Neuronal stem cell (in vitro differentiated cells): ENCODE measurements at regions not wholly inside any gene's neighbourhood (a gene's known extent, or its start where the extent isn't known, plus 50 kb on each side); places are given as distances from the start of the nearest gene placed in this dataset.

Experiments used
- DNase-seq: peaks from one replicate; pipeline ENCODE4 v3.0.0-alpha.2; 2013; ENCODE audit warnings: low spot score
- H2AFZ ChIP-seq: one replicate; pipeline ENCODE4 v1.6.1; 2013; ENCODE audit warnings: mild to moderate bottlenecking, low read length, inconsistent platforms
- H2AK5ac ChIP-seq: 2 replicates; pipeline ENCODE4 v1.6.1; 2013; ENCODE audit warnings: low read depth, mild to moderate bottlenecking, inconsistent platforms, low read length, moderate library complexity, mixed read lengths
- H2BK120ac ChIP-seq: 2 replicates; pipeline ENCODE4 v1.6.1; 2013; ENCODE audit warnings: low read depth, mild to moderate bottlenecking, inconsistent platforms, low read length, moderate library complexity, mixed read lengths
- H2BK12ac ChIP-seq: one replicate; pipeline ENCODE4 v1.6.1; 2013; ENCODE audit warnings: low read length, inconsistent platforms
- H2BK15ac ChIP-seq: 2 replicates; pipeline ENCODE4 v1.6.1; 2013; ENCODE audit warnings: mild to moderate bottlenecking, low read length, inconsistent platforms, mixed read lengths
- H2BK5ac ChIP-seq: one replicate; pipeline ENCODE4 v1.6.1; 2013; ENCODE audit warnings: inconsistent platforms, mild to moderate bottlenecking, low read length, moderate library complexity
- H3K14ac ChIP-seq: one replicate; pipeline ENCODE4 v1.6.1; 2013; ENCODE audit warnings: low read length, inconsistent platforms
- H3K18ac ChIP-seq: 2 replicates; pipeline ENCODE4 v1.6.1; 2013; ENCODE audit warnings: low read length, inconsistent platforms
- H3K23ac ChIP-seq: 2 replicates; pipeline ENCODE4 v1.6.1; 2013; ENCODE audit warnings: low read depth, mild to moderate bottlenecking, mixed read lengths, low read length, inconsistent platforms; ENCODE audit not compliant: poor library complexity
- H3K27ac ChIP-seq: replicated peaks from 3 replicates; pipeline ENCODE4 v1.5.1; 2013; ENCODE audit warnings: low read length, inconsistent platforms
- H3K27me3 ChIP-seq, 3 experiments: 2 replicates each; pipeline ENCODE4 v1.6.1; 2013; ENCODE audit warnings: low read length in 3 of 3, mild to moderate bottlenecking in 2 of 3, inconsistent platforms in 1 of 3, low read depth in 1 of 3, mixed read lengths in 1 of 3, moderate library complexity in 1 of 3; ENCODE audit not compliant: control insufficient read depth in 3 of 3, insufficient read depth in 3 of 3
- H3K36me3 ChIP-seq, 2 donors: replicated peaks in 1 of 2; 2 replicates each; pipeline ENCODE4 v1.6.1; 2013; ENCODE audit warnings: low read length in 2 of 2; ENCODE audit not compliant: control insufficient read depth in 2 of 2, insufficient read depth in 2 of 2
- H3K4ac ChIP-seq: 2 replicates; pipeline ENCODE4 v1.6.1; 2013; ENCODE audit warnings: inconsistent platforms, mild to moderate bottlenecking, low read length, moderate library complexity
- H3K4me1 ChIP-seq, 2 donors: 1 replicate in 1 of 2; 2 replicates in 1 of 2; pipeline ENCODE4 v1.6.1; 2013; ENCODE audit warnings: low read length in 2 of 2, low read depth in 1 of 2; ENCODE audit not compliant: control insufficient read depth in 2 of 2, insufficient read depth in 1 of 2
- H3K4me2 ChIP-seq: one replicate; pipeline ENCODE4 v1.6.1; 2013; ENCODE audit warnings: mild to moderate bottlenecking, low read length, inconsistent platforms; ENCODE audit not compliant: insufficient read depth, poor library complexity, severe bottlenecking
- H3K4me3 ChIP-seq, 2 donors: 2 replicates each; pipeline ENCODE4 v1.5.1; 2013; ENCODE audit warnings: low read length in 2 of 2, mild to moderate bottlenecking in 2 of 2, inconsistent platforms in 1 of 2, moderate library complexity in 1 of 2
- H3K79me1 ChIP-seq: one replicate; pipeline ENCODE4 v1.6.1; 2013; ENCODE audit warnings: low read depth, mild to moderate bottlenecking, inconsistent platforms, low read length, moderate library complexity
- H3K9ac ChIP-seq: one replicate; pipeline ENCODE4 v1.6.1; 2013; ENCODE audit warnings: mild to moderate bottlenecking, low read depth, low read length, inconsistent platforms; ENCODE audit not compliant: poor library complexity
- H3K9me3 ChIP-seq, 2 donors: replicated peaks in 1 of 2; 2 replicates each; pipeline versions ENCODE3 to v1.6.1; 2013; ENCODE audit warnings: low read length in 2 of 2, mild to moderate bottlenecking in 2 of 2, inconsistent platforms in 1 of 2, low read depth in 1 of 2, mixed read lengths in 1 of 2, moderate library complexity in 1 of 2; ENCODE audit not compliant: control insufficient read depth in 2 of 2, insufficient read depth in 1 of 2
- H4K8ac ChIP-seq: one replicate; pipeline ENCODE4 v1.6.1; 2013; ENCODE audit warnings: low read depth, mild to moderate bottlenecking, inconsistent platforms, low read length, moderate library complexity
- H4K91ac ChIP-seq: one replicate; pipeline ENCODE4 v1.6.1; 2013; ENCODE audit warnings: low read length, low read depth, mild to moderate bottlenecking, inconsistent platforms; ENCODE audit not compliant: poor library complexity
- WGBS, 2 donors: extraction: QIAGEN DNeasy Blood & Tissue Kit; methylation state at CpG; one replicate each; pipeline ENCODE4 v1.1.7; 2013; ENCODE audit warnings: missing lambda C conversion rate in 2 of 2, mixed read lengths in 1 of 2; ENCODE audit not compliant: insufficient read length in 2 of 2, insufficient replicate concordance in 1 of 2; ENCODE audit errors: extremely low coverage in 2 of 2; 5-methylcytosine and 5-hydroxymethylcytosine counted together

GRCh38 chrX:46340696-46341095 lies 204.5 kb downstream of the ZNF674 start:
- no peak for DNase-seq
- Histone ChIP-seq H2BK12ac (no peak overlapping the region), H3K4me3 (no peak overlapping the region), H2BK120ac (no peak overlapping the region), H3K9ac (no peak overlapping the region), H2AK5ac (no peak overlapping the region), H3K23ac (no peak overlapping the region), H2BK5ac (no peak overlapping the region), H3K14ac (no peak overlapping the region), H3K27ac (no peak overlapping the region), H3K4me1 (peaks cover 0 to 3% of the 10 kb centered on the region in 2 donors), H3K18ac (no peak overlapping the region), H3K79me1 (no peaks in the 10 kb centered on the region), H3K27me3 (no peaks in the 10 kb centered on the region), H3K4ac (no peak overlapping the region), H3K4me2 (no peak overlapping the region), H3K9me3 (no peaks in the 10 kb centered on the region), H2AFZ (no peak overlapping the region), H3K36me3 (no peaks in the 10 kb centered on the region), H4K91ac (no peak overlapping the region), H4K8ac (no peak overlapping the region), H2BK15ac (no peak overlapping the region)

GRCh38 chrX:46333550-46333949 lies 211.7 kb downstream of the ZNF674 start:
- no peaks in the 10 kb centered on the region for H3K79me1 ChIP-seq
- H3K9me3 ChIP-seq, result peaks cover 3 to 4% of the 10 kb centered on the region in 2 donors
- no peak overlapping the region for H3K27ac ChIP-seq
- no peak overlapping the region for H3K9ac ChIP-seq
- peaks cover 0 to under 1% of the 10 kb centered on the region in 2 donors for H3K4me1 ChIP-seq
- H3K18ac ChIP-seq, result no peak overlapping the region
- no peak for DNase-seq
- no peaks in the 10 kb centered on the region for H3K36me3 ChIP-seq
- no peak overlapping the region for H2BK12ac ChIP-seq
- no peak overlapping the region for H4K8ac ChIP-seq
- H3K23ac ChIP-seq, result no peak overlapping the region
- no peak overlapping the region for H3K4ac ChIP-seq
- H2AK5ac ChIP-seq, result no peak overlapping the region
- H3K27me3 ChIP-seq, result no peaks in the 10 kb centered on the region
- no peak overlapping the region for H3K4me3 ChIP-seq
- no peak overlapping the region for H2BK5ac ChIP-seq
- H2BK120ac ChIP-seq, result no peak overlapping the region
- H4K91ac ChIP-seq, result no peak overlapping the region
- H2BK15ac ChIP-seq, result no peak overlapping the region
- no CpG with 5 or more reads among the region's 5 CpGs for WGBS, 2 donors
- no peak overlapping the region for H3K14ac ChIP-seq
- H2AFZ ChIP-seq, result no peak overlapping the region
- no peak overlapping the region for H3K4me2 ChIP-seq

- no peak overlapping the region for H3K4me2 ChIP-seq
- H2BK12ac ChIP-seq, result no peak overlapping the region
- H3K36me3 ChIP-seq, result no peaks in the 10 kb centered on the region
- H3K18ac ChIP-seq, result no peak overlapping the region
- no peak overlapping the region for H2BK120ac ChIP-seq
- H2AK5ac ChIP-seq, result no peak overlapping the region
- no peak for DNase-seq
- peaks cover 3 to 4% of the 10 kb centered on the region in 2 donors for H3K9me3 ChIP-seq
- H4K91ac ChIP-seq, result no peak overlapping the region
- H2BK5ac ChIP-seq, result no peak overlapping the region
- no peaks in the 10 kb centered on the region for H3K27me3 ChIP-seq
- no peak overlapping the region for H3K14ac ChIP-seq
- no peak overlapping the region for H2BK15ac ChIP-seq
- H3K27ac ChIP-seq, result no peak overlapping the region
- no peaks in the 10 kb centered on the region for H3K79me1 ChIP-seq
- no peak overlapping the region for H3K9ac ChIP-seq
- H4K8ac ChIP-seq, result no peak overlapping the region
- H3K4ac ChIP-seq, result no peak overlapping the region
- H3K4me3 ChIP-seq, result no peak overlapping the region
- peaks cover 2 to 12% of the 10 kb centered on the region in 2 donors for H3K4me1 ChIP-seq
- no peak overlapping the region for H3K23ac ChIP-seq
- no peak overlapping the region for H2AFZ ChIP-seq
Observed at GRCh38 chrX:46330981-46331380, 214.2 kb downstream of the ZNF674 start.

GRCh38 chrX:46330513-46330912 lies 214.7 kb downstream of the ZNF674 start:
- Histone ChIP-seq H3K4ac (no peak overlapping the region), H3K14ac (no peak overlapping the region), H3K9ac (no peak overlapping the region), H3K27ac (no peak overlapping the region), H3K18ac (no peak overlapping the region), H4K8ac (no peak overlapping the region), H2BK5ac (no peak overlapping the region), H3K4me1 (peaks cover 4 to 14% of the 10 kb centered on the region in 2 donors), H2AK5ac (no peak overlapping the region), H3K23ac (no peak overlapping the region), H3K4me2 (no peak overlapping the region), H2BK15ac (no peak overlapping the region), H3K27me3 (no peaks in the 10 kb centered on the region), H2BK12ac (no peak overlapping the region), H2AFZ (no peak overlapping the region), H3K9me3 (peaks cover 3 to 4% of the 10 kb centered on the region in 2 donors), H2BK120ac (no peak overlapping the region), H3K36me3 (no peaks in the 10 kb centered on the region), H3K4me3 (no peak overlapping the region), H3K79me1 (no peaks in the 10 kb centered on the region), H4K91ac (no peak overlapping the region)
- no CpG with 5 or more reads among the region's 2 CpGs for WGBS, 2 donors
- DNase-seq, result no peak
